MCF 10A (cell line): ENCODE measurements at regions not wholly inside any gene's neighbourhood (a gene's known extent, or its start where the extent isn't known, plus 50 kb on each side); places are given as distances from the start of the nearest gene placed in this dataset.

Experiments
- BruUV-seq: library from RNA; stranded (reverse); fragments of 400-500 nt; replicated peaks from 2 replicates; lab custom pipeline; 2021; lab: Mats Ljungman, UMichigan
- CTCF ChIA-PET: fragments of 300-600 bp; sonication (Branson Sonifier 250); formaldehyde crosslinking; extraction: SDS; loops from one replicate; lab custom pipeline; 2021; ENCODE audit warnings: antibody characterized with exemption, inconsistent platforms; lab: Yijun Ruan, JAX
- POLR2A ChIA-PET: fragments of 300-600, 350-650 bp; sonication (Branson Sonifier 250); formaldehyde crosslinking; extraction: SDS; loops from one replicate; lab custom pipeline; 2020; ENCODE audit warnings: antibody characterized with exemption, inconsistent platforms; lab: Yijun Ruan, JAX
- DNase-seq: peaks from one replicate; pipeline ENCODE4 v3.0.0-alpha.2; 2018; ENCODE audit not compliant: unreplicated experiment
- H3K27ac Mint-ChIP-seq: one replicate; pipeline ENCODE4 v1.8.0; 2022; ENCODE audit warnings: mild to moderate bottlenecking, low read depth, mixed read lengths; ENCODE audit not compliant: unreplicated experiment
- H3K27me3 Mint-ChIP-seq: one replicate; pipeline ENCODE4 v1.8.0; 2022; ENCODE audit warnings: mixed read lengths; ENCODE audit not compliant: insufficient read depth, unreplicated experiment
- H3K36me3 Mint-ChIP-seq: one replicate; pipeline ENCODE4 v1.8.0; 2022; ENCODE audit warnings: mild to moderate bottlenecking, moderate library complexity, mixed read lengths; ENCODE audit not compliant: insufficient read depth, unreplicated experiment
- H3K4me1 Mint-ChIP-seq: one replicate; pipeline ENCODE4 v1.8.0; 2022; ENCODE audit warnings: mixed read lengths; ENCODE audit not compliant: insufficient read depth, unreplicated experiment
- H3K4me3 Mint-ChIP-seq: one replicate; pipeline ENCODE4 v1.8.0; 2022; ENCODE audit warnings: mild to moderate bottlenecking, moderate library complexity, mixed read lengths; ENCODE audit not compliant: unreplicated experiment
- H3K9me3 Mint-ChIP-seq: one replicate; pipeline ENCODE4 v1.8.0; 2022; ENCODE audit warnings: mixed read lengths; ENCODE audit not compliant: unreplicated experiment
- CTCF ChIP-seq: fragments of 200-600 bp; IDR thresholded peaks from one replicate; pipeline ENCODE4 v1.8.0; 2022; ENCODE audit warnings: antibody characterized with exemption, mild to moderate bottlenecking; ENCODE audit not compliant: unreplicated experiment
- intact Hi-C: fragments of 100-400 bp; cut with micrococcal nuclease; formaldehyde crosslinking; loops from 2 replicates; pipeline ENCODE4 v1.14.1; 2022

DNA sequence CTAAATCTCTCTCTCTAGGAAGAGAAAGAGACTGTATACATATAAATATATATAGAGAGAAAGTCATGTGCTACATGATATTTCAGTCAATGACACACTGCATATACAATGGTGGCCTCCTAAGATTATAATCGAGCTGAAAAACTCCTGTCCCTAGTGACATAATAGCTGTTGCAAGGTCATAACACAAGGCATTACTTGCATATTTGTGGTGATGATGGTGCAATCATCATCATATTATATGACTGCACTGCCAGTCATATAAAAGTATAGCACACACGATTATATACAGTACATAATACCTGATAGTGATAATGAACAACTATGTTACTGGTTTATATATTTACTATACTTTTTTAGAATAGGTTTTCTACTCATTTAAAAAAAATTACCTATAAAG, 316.7 kb downstream of the FGFR2 start:
- no TSS peak for BruUV-seq
- TF ChIP-seq CTCF = no peak
- Mint-ChIP-seq H3K4me3 (no peak overlapping the region), H3K9me3 (no peaks in the 10 kb centered on the region), H3K27me3 (no peaks in the 10 kb centered on the region), H3K36me3 (no peaks in the 10 kb centered on the region), H3K27ac (no peak overlapping the region), H3K4me1 (peaks cover 14% of the 10 kb centered on the region)
- peak; percentile 13 for DNase-seq
- intact Hi-C loops = no loop called here
- ChIA-PET CTCF (interaction anchor here (1.4 kb wide), 1 partner anchor 9 kb away, joined by 5 read pairs; no protein-coding TSS in a partner anchor), POLR2A (interaction anchor here (0.6 to 1.2 kb wide), 2 partner anchors 18 to 25 kb away, joined by 3 to 4 read pairs; no protein-coding TSS in a partner anchor)

DNA sequence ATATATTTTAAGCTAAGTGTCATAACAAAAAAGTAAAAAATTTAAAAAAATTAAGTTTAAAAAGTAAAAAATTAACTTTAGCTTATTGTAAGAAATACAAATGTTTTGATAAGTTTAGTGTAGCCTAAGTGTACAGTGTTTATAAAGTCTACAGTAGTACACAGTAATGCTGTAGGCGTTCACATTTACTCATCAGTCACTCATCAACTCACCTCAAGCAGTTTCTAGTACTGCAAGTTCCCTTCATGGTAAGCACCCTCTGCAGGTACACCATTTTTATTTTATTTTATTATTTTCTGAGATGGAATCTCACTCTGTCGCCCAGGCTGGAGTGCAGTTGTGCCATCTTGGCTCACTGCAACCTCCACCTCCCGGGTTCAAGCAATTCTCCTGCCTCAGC, 316.0 kb downstream of the FGFR2 start:
- POLR2A ChIA-PET = interaction anchor here (0.6 kb wide), 1 partner anchor 26 kb away, joined by 3 read pairs; no protein-coding TSS in a partner anchor

DNA sequence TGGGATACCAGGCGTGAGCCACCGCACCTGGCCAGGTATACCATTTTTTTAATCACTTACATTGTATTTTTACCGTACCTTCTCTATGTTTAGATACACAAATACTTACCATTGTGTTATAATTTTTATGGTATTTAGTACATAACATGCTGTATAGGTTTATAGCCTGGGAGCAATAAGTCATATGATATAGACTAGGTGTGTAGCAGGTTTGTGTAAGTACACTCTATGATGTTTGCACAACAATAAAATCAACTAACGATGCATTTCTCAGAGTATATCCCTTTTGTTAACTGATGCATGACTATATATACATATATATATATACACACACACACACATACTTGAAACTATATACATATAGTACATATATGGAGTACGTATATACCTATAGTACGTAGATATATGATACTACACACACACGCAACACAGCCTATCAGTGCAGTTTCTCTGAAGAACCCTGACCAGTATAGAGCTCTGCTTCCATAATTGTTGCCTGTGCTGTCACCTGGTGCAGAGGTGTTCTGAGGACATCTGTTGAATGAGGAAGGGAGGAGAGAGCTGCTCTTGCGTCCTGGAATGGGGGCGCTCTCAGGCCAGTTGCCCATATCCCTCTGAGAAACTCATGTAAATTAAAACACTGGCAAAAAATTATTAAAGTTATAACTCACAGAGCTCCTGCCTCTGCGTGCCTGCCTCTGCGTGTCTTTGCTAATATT, 315.3 kb downstream of the FGFR2 start:
- BruUV-seq = no TSS peak
- Mint-ChIP-seq H3K4me1 (peaks cover 16% of the 10 kb centered on the region), H3K4me3 (no peak overlapping the region), H3K36me3 (no peaks in the 10 kb centered on the region), H3K27me3 (no peaks in the 10 kb centered on the region), H3K27ac (no peak overlapping the region), H3K9me3 (no peaks in the 10 kb centered on the region)
- POLR2A ChIA-PET = no interaction called here
- CTCF ChIA-PET = interaction anchor here (1.4 kb wide), 1 partner anchor 11 kb away, joined by 5 read pairs; no protein-coding TSS in a partner anchor
- intact Hi-C loops = no loop called here
- DNase-seq = no peak
- TF ChIP-seq CTCF = no peak

More for the DNA sequence above, 316.0 kb downstream of the FGFR2 start:
- Mint-ChIP-seq H3K9me3 (no peaks in the 10 kb centered on the region), H3K4me3 (no peak overlapping the region), H3K27me3 (no peaks in the 10 kb centered on the region), H3K27ac (no peak overlapping the region), H3K36me3 (no peaks in the 10 kb centered on the region), H3K4me1 (peaks cover 14% of the 10 kb centered on the region)
- CTCF ChIA-PET = interaction anchor here (1.4 kb wide), 1 partner anchor 10 kb away, joined by 5 read pairs; no protein-coding TSS in a partner anchor
- BruUV-seq = no TSS peak
- TF ChIP-seq CTCF = no peak
- intact Hi-C loops = no loop called here
- no peak for DNase-seq

DNA sequence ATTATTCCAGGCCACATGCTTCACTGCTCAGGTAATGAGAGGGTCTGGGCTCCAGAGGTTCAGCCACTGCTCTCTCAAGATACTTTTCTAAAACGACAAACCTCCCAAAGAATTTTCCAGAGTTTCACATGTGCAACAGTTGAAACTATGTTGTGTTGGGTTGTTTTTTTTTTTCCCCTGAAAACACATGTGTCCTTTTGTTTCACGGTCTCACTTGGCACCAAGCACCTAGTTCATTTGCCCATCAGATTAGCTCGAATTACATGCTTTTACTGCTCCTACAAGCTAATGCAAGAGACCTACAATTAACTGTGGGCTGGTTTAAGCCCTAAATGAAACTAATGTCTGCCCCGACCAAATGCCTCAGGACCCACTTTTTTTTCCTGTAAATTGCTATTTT, 313.3 kb downstream of the FGFR2 start:
- no peak for TF ChIP-seq CTCF
- H3K36me3 Mint-ChIP-seq = no peaks in the 10 kb centered on the region
- H3K9me3 Mint-ChIP-seq = no peaks in the 10 kb centered on the region
- no peak overlapping the region for H3K4me3 Mint-ChIP-seq
- POLR2A ChIA-PET = interaction anchor here (0.6 to 1.7 kb wide), 4 partner anchors 14 to 106 kb away, joined by 3 to 6 read pairs (median 4); no protein-coding TSS in a partner anchor
- intact Hi-C loops = no loop called here
- DNase-seq = peak; percentile 22
- peaks cover 19% of the 10 kb centered on the region for H3K4me1 Mint-ChIP-seq
- CTCF ChIA-PET = no interaction called here
- no TSS peak for BruUV-seq
- H3K27ac Mint-ChIP-seq = no peak overlapping the region
- no peaks in the 10 kb centered on the region for H3K27me3 Mint-ChIP-seq
